CD4-positive, alpha-beta T cell treated with Interleukin-1 beta for 1 hour (primary cell): ENCODE measurements at regions not wholly inside any gene's neighbourhood (a gene's known extent, or its start where the extent isn't known, plus 50 kb on each side); places are given as distances from the start of the nearest gene placed in this dataset.
A peak's percentile ranks its signal among the peaks of the same experiment; 100 is the strongest.

Experiments used
- DNase-seq, 2 donors: peaks; one replicate each; pipeline ENCODE4 v3.0.0-alpha.2; 2020 to 2022

GRCh38 chr6:43965628-43966373 is 161.5 kb downstream of the MRPL14 start:
- DNase-seq = no peak

DNA sequence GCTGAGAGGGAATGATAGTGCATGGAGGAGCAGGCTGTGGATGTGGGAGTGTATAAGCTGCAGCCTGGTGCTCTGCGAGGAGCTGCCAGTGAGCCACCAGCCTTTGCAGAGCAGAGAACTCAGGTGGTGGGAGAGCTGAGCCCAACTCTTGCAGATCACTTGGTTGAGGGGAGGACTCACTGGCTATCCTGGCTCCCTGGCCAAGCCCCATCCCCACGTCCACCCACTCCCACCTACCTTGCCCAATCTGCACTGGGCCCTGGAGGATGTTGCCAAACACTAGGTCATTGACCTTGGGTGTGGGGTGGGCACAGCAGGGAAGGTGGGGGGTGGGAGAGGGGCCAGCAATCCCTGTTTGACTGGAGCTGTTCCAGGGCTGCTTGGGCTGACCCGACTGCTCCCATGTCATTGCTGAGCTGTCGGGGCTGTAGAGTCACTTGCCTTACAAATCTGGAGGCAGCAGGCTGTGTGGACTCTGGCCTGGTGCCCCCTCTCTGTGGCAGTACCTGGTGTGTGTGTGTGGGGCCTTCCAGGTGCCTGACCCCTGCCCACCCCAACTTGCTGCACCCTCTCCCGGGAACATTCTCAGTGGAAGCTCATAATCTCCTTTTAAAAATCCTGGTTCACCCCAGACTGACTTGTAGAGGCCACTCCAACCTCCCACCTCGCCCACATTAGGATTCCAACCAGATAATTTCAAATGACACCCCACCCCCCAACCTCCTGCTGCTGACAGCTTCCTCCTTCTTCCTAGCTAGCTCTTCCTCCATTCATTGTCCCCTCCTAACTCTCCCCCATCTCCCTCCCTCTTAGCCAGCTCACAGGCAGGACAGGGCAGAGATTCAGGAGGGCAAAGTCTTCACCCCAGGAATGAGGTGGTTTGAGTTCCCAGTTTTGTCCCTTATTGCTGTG is 162.3 kb downstream of the MRPL14 start:
- no peak for DNase-seq

DNA sequence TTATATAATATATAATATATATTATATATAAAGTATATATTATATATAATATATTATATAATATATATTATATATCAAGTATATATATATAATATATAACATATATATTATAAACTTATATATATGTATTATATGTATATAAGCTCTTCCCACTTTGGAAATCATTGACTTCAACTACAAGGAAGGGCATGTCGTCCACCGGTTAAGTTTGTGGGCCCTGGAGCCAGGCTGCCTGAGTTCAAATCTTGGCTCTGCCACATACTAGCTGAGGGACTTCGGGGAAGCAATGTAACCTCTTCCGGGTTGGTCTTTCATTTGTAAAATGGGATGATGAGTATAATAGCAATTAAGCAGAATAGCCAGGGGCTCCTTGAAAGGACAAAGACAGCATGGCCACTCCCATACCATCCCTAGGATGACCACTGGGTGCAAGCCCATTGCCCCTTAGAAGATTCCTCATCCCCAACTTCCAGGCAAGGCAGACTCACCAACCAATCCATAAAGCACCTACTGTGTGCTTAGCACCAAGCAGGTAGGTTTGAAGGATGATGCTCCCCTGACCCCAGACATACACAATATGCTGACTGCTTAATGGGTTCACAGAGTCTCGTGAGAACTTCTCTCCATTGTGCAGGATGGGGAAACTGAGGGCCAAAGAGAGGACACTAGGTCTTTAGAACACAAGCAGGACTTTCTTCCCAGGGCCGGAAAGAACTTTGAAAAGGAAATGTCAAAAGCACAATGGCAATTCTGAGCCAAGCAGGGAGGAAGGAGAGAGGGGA is 163.2 kb downstream of the MRPL14 start:
- DNase-seq = no peak

DNA sequence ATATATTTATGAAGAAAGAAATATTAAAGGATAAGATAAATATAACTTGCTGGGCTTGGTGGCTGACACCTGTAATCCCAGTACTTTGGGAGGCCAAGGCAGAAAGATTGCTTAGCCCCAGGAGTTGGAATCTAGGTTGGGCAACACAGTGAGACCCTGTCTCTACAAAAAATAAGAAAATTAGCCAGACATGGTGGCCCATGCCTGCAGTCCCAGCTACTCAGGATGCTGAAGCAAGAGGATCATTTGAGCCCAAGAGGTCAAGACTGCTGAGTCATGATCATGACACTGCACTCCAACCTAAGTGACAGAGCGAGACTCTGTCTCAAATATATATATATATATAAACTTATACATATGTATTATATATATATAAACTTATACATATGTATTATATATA is 164.0 kb downstream of the MRPL14 start:
- no peak for DNase-seq

DNA sequence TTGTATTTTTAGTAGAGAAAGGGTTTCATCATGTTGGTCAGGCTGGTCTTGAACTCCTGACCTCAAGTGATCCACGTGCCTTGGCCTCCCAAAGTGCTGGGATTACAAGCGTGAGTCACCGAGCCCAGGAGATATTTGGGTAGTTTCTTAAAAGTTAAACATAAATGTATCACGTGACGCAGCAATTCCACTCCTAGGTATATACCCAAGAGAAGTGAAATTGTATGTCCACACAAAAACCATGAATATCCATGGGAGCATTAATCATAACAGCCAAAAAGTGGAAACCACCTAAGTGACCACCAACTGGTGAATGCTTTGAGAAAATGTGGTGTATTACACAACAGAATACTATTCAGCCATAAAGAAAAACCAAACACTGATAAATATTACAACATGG is 164.8 kb downstream of the MRPL14 start:
- no peak for DNase-seq

- DNase-seq = no peak
Measured at GRCh38 chr6:43957273-43957672, 170.0 kb downstream of the MRPL14 start.

- no peak for DNase-seq
Measured at GRCh38 chr6:43956478-43956877, 170.8 kb downstream of the MRPL14 start.

DNA sequence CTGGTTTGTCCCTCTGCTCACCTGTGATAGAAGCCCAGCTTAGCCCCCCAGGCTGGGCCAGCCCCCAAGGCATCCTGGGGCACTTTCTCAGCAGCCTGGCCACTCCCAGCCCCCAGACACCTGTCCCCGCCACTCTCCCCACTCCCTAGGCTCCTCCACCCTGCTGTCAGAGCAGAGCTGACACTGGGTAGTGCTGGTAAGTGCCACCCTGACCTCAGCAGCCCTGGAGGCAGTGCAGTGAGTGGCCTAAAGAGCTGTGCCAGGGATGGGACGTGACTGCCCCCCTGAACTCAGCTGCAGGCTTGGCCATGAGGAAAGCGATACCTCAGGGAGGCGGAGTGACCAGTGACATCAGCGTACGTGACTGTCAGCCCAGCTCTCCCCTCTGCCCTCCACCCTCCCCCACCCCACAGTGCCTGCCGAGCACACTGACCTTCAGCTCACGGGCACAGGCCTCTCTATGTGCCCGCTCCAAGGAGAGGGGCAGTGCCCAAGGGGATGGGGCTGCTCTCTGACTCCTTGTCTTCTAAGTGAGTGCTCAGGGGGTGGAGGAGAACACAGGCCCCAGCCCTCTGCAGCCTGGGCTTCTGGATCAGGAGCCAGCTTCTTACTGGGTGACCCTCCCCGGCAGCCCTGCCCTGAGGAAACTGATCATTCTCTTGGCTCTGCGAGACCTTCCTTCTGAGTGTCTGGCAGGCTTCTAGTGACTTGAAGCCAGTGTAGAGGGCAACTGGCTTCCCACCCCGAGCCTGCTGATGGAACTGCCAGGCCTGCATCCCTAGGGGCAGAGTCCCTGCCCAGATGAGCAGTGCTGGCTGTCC is 172.7 kb downstream of the MRPL14 start:
- no peak for DNase-seq

DNA sequence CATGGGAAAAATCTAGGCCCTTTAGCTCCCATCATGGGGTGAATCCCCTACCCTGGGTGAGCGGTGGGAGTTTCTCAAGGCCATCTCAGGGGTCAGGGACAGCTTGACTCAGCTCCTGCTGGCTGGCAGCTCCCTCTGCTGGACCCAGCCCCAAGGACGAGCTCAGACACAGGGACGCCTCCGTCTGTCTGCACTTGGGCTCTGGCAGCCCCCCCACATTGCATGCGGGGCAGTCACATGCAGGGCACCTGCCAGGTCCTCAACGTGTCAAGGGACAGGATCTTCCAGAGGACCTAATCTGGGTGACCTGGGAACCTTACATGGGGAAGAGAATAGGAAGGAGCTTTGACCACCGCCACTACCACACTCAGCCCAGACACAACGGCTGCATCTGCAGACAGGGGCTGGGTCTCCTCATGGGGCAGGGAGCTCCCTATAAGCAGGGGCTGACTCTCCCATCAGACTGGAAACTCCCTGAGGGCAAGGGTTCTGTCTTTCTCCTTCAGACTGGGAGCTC is 173.4 kb downstream of the MRPL14 start:
- no peak for DNase-seq

DNA sequence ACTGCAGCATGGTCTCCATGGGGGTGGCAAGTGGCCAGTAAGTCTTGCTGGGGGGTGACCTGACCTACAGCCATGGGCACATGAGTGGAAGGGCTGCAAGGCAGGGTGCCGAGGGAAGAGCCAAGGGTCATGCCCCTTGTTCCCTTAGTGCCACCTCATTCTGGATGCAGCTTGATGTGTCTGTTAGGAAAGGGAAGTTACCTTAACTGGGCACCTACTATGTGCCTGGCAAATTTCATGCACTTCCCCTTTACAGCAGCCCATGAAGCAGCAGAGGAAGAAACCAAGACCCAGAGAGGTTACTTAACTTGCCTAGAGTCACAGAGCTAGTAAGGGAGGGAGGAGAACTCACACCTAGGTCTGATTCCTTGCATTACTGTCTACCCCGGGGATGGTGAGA is 174.0 kb downstream of the MRPL14 start:
- no peak for DNase-seq

DNA sequence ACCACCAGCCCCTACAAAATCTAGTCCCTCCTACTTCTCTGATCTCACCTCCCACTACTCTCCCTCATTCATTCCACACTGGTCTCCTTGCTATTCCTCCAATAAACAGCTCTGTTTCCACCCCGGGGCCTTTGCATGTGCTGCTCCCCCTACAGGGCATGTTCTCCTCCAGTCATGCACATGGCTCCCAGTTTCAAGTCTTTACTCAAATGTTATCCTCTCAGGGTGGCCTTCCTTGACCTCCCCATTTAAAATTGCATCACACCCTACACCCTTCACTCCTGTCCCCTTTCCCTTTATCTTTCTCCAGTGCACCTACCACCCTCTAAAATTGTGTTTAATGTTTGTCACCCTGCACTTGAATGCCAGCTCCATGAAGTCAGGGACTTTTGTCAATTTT is 174.5 kb downstream of the MRPL14 start:
- no peak for DNase-seq

DNA sequence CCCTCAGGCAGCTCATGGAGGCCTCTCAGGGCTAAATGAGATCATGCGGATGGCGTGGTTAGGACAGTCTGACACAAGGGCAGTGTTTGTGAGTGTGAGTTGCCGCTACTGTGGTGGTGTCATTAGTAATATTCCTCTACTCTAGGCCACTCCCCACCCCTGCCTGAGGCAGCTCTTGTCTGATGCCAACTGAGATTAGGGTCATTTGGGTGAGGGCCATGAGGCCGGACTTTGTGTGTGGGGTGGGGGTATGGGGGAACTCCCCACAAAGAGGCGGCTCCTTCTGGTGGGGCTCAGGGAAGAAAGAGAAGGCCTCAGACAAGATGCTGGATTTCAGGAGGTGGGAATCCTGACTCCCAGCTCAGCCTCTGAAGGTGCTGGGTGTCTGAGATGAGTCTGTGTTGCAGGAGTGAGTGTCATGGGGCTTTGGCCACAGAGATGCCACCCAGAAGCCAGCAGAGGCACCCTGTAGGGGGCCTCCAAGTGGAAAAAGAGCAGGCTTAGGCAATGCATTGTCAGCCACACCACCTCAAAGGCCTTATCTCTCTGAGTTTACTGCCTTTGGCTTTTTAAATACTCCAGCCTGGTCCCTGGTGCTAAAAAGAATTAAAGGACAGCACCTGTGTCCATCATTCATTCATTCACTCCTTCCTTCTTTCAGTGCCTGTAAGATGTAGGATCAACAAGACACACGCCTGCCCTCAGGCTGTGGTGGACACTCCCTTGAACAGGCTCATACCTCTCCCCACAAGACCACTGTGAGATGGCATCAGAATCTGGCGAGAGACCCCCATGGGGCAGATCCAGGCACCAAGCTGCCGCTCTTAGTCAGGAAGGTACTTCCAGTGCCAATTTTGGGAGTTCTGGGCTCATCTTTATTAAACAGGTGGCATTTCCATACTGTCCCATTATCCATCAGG is 175.2 kb downstream of the MRPL14 start:
- no peak for DNase-seq

DNA sequence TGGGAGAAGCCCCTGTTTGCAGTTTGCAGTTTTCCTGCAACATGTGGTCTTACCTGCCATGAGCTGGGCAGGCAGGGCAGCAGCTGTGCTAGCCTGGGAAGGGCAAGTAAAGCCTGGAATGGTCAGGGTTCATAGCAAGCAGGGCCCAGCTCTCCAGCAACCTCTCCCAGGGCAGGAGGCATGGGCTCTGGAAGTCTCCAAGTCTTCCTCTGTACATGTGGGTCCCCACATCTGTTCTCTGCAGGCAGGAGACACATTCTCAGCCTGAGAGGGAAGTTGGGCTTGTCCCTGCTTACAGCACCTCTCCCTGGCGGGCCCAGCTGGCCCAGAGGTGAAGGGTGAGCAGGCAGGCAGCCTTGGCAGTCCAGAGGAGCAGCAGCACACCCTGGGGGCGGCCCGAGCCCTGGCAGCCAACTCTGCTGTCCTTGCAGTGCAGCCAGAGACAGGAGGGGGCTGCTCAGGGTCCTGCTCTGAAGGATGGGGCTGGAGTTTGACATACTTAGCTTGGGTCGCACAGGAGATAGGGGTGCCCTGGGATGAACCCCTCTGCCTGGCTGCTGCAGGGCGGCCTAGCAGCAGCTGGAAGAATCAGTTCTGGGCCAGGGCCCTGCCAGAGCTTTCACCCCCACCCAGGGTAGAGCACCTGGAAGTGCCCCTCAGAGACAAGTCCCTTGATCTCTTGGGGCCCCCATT is 176.0 kb downstream of the MRPL14 start:
- DNase-seq = peak; percentile 2 to 30

DNA sequence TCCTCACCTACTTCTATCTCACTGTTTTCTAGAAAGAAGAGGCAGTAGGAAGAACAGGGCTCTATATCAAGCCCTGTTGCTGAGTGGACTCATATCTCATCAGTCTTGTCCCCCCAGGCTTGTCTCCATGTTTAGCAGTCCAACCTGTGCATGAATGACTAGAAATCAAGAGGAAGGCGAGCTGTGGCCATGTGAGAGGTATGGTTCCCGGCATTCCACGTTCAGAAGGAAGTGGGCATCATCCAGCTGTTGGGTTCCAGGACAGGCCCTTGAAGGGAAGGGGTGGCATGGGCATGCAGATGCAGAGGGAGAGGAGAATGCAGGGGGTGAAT is 176.6 kb downstream of the MRPL14 start:
- no peak for DNase-seq

GRCh38 chr6:43950051-43950605 is 177.1 kb downstream of the MRPL14 start:
- no peak for DNase-seq

DNA sequence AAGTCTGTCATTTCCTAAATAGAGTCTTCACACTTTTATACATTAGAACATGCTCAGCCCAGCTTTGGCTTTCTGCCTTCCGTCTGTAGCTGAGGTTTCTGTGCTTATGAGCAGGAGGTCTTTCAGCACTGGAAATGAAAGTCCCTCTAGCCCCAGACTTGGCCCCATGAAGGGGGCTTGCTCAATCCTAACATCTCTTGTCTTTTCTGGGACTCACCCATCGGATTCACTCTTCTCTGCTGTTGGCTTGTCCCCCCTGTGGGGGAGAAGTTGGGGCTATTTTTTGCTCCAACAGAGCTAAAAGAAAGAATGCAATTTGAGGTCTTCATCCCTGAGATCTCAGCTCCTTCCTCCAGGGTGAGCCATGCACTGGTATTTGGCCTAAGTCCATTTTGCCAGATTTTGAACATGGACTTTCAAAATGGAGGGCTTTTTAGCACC is 177.7 kb downstream of the MRPL14 start:
- no peak for DNase-seq

DNA sequence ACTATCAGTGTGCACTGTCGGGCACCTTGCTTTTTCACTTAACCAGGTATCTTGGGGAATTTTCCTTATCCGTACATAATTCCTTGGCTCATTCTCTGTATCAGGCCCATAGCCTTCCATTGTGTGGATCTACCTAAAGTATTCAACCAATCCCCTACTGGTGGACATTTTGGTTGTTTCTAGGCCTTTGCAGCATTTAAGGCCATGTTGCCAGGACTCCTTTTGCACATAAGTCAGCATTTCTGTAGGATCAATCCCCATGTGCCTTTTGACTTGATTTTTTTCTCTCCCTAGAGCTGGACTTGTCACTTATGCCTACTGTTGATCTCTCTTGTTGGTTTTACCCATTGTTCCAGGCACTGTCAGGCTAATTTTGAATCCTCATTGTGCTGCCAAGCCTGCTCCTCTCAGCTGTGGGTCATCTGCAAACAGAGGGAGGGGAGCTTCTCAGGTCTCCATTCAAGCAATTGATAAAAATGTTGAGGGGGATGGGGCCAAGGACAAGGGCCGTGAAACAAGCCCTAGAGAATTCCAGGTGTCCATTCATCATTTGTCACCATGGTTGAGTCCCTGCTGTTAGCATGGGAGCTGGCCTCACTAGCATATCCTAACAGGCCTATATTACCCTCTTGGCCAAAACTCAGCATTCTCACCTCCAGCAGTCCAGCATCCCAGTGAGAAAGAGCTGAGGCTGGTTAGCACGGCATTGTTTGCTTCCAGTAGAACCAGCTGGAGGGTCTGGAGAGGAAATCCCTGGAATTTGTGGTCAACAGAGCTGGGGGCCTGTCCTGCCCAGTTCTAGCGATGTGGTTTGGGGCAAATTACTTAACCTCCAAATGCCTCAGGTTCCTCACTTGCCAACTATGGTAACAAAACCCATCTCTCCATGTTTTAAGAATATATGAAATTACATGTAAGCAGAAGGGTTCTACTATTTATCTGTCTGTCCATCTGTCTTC is 178.4 kb downstream of the MRPL14 start:
- no peak for DNase-seq

DNA sequence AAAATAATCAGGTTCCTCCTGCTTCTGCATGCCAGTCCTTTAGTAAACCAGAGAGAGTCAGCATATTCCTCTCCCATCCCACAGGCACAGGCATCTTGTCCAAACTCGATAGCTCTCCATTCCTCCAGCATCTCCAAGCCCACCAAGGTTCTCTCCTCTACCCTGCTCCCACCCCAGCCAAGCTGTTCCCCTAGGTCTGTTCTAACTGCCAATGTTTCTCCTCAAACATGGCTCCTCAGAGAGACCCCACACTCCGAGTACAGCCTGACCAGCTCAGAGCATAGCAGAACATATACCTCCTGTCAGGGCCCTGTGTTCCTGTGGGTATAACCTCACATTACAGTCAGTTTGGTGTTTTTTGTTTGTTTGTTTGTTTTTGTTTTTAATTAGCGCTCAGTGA is 177.8 kb downstream of the VEGFA start:
- no peak for DNase-seq
